Thyroid gland (tissue), 4 donors: ENCODE measurements at regions not wholly inside any gene's neighbourhood (a gene's known extent, or its start where the extent isn't known, plus 50 kb on each side); places are given as distances from the start of the nearest gene placed in this dataset.

Experiments used
- DNase-seq, 2 donors: peaks; one replicate each; pipeline ENCODE4 v3.0.0-alpha.2; 2019
- H3K27ac ChIP-seq, 3 donors: fragments of 200-600 bp; sonication (generic); 1 replicate in 2 of 3; 2 replicates in 1 of 3; pipeline ENCODE4 v1.5.1; 2016 to 2019; ENCODE audit warnings: mild to moderate bottlenecking in 1 of 3, moderate library complexity in 1 of 3
- H3K27me3 ChIP-seq: fragments of 200-600 bp; sonication (generic); one replicate; pipeline ENCODE4 v1.5.1; 2019
- H3K36me3 ChIP-seq, 2 donors: fragments of 200-600 bp; sonication (generic); one replicate each; pipeline ENCODE4 v1.5.1; 2016 to 2019
- H3K4me1 ChIP-seq, 2 donors: fragments of 200-600 bp; sonication (generic); one replicate each; pipeline ENCODE4 v1.5.1; 2017 to 2019
- H3K4me3 ChIP-seq, 3 donors: fragments of 200-600 bp; sonication (generic); replicated peaks in 1 of 3; 1 replicate in 2 of 3; 2 replicates in 1 of 3; pipeline ENCODE4 v1.5.1; 2016; ENCODE audit warnings: mild to moderate bottlenecking in 1 of 3
- H3K9me3 ChIP-seq: fragments of 200-600 bp; sonication (generic); one replicate; pipeline ENCODE4 v1.5.1; 2017
- CTCF ChIP-seq, 6 experiments: fragments of 200-600 bp in 3 of 6; fragments of 450-650 bp in 3 of 6; sonication (generic) in 3 of 6; IDR thresholded peaks; one replicate each; pipeline ENCODE4 v1.5.1; 2016 to 2019; ENCODE audit warnings: antibody characterized with exemption in 6 of 6, mild to moderate bottlenecking in 2 of 6, inconsistent platforms in 1 of 6, moderate library complexity in 1 of 6
- POLR2A ChIP-seq, 2 donors: fragments of 450-650 bp; IDR thresholded peaks; one replicate each; pipeline ENCODE4 v1.6.1; 2017; ENCODE audit warnings: antibody characterized with exemption in 2 of 2, mild to moderate bottlenecking in 2 of 2, moderate library complexity in 1 of 2
- WGBS, 2 donors: methylation state at CpG; one replicate each; pipeline ENCODE4 v1.1.5; 2017; 5-methylcytosine and 5-hydroxymethylcytosine counted together
- intact Hi-C: fragments of 100-400 bp; cut with DNase I; formaldehyde crosslinking; loops from one replicate; pipeline ENCODE4 v1.15.1; 2023

- DNase-seq: no peak
- H3K27ac ChIP-seq: no peak overlapping the region
- intact Hi-C loops: no loop called here
- no peaks in the 10 kb centered on the region for H3K4me1 ChIP-seq
- no peaks in the 10 kb centered on the region for H3K36me3 ChIP-seq
- no peaks in the 10 kb centered on the region for H3K27me3 ChIP-seq
- no peaks in the 10 kb centered on the region for H3K9me3 ChIP-seq
- TF ChIP-seq POLR2A (IDR thresholded peaks at IDR 0.05): no peak
- no peak for TF ChIP-seq CTCF (IDR thresholded peaks at IDR 0.05)
- no peak overlapping the region for H3K4me3 ChIP-seq
- WGBS, 2 donors: 59 to 79% methylated on average over 2 of the region's 2 CpGs
Measured at GRCh38 chr4:187183826-187184225, 460.2 kb upstream of the FAT1 start.

GRCh38 chr4:187184508-187184907, 460.9 kb upstream of the FAT1 start:
- intact Hi-C loops: no loop called here
- no peaks in the 10 kb centered on the region for H3K27me3 ChIP-seq
- no peak for TF ChIP-seq CTCF (IDR thresholded peaks at IDR 0.05)
- TF ChIP-seq POLR2A (IDR thresholded peaks at IDR 0.05): no peak
- H3K9me3 ChIP-seq: no peaks in the 10 kb centered on the region
- H3K4me3 ChIP-seq: no peak overlapping the region
- no peak overlapping the region for H3K27ac ChIP-seq
- no peaks in the 10 kb centered on the region for H3K4me1 ChIP-seq
- no peaks in the 10 kb centered on the region for H3K36me3 ChIP-seq
- WGBS, 2 donors: 86 to 90% methylated on average over 6 of the region's 6 CpGs
- no peak for DNase-seq

GRCh38 chr4:187188118-187188517, 464.5 kb upstream of the FAT1 start:
- H3K4me3 ChIP-seq: no peak overlapping the region
- H3K27me3 ChIP-seq: no peaks in the 10 kb centered on the region
- H3K27ac ChIP-seq: no peak overlapping the region
- intact Hi-C loops: no loop called here
- H3K36me3 ChIP-seq: no peaks in the 10 kb centered on the region
- WGBS, 2 donors: 25 to 39% methylated on average over 7 of the region's 7 CpGs
- H3K4me1 ChIP-seq: no peaks in the 10 kb centered on the region
- no peak for TF ChIP-seq POLR2A (IDR thresholded peaks at IDR 0.05)
- TF ChIP-seq CTCF (IDR thresholded peaks at IDR 0.05): no peak
- H3K9me3 ChIP-seq: no peaks in the 10 kb centered on the region
- DNase-seq: no peak

DNA sequence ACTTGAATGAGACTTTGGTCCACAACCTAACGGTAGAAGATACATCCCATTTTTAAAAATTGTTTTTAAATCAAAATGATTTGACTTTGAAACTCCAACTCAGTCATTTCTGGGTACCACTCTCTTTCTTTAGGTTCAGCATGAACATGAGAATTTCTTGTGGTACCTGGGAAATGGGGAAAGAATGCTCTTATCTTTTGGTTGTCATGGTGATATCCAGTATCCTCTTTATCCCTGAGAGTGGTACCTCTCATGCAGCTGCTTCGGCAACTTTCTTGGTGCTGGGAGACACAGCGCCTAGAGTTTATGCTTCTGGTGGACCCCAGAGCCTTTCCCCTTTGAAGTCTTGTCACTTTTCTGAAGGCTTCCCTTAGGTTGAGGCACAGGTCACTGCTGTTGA, 465.1 kb upstream of the FAT1 start:
- WGBS, 2 donors: 95 to 97% methylated on average over 3 of the region's 3 CpGs
- Histone ChIP-seq H3K27me3 (no peaks in the 10 kb centered on the region), H3K27ac (no peak overlapping the region), H3K36me3 (no peaks in the 10 kb centered on the region), H3K4me3 (no peak overlapping the region), H3K9me3 (no peaks in the 10 kb centered on the region), H3K4me1 (no peaks in the 10 kb centered on the region)
- no peak for TF ChIP-seq CTCF (IDR thresholded peaks at IDR 0.05)
- no peak for TF ChIP-seq POLR2A (IDR thresholded peaks at IDR 0.05)
- intact Hi-C loops: no loop called here
- no peak for DNase-seq

GRCh38 chr4:187190390-187190789, 466.7 kb upstream of the FAT1 start:
- no peak overlapping the region for H3K27ac ChIP-seq
- no peaks in the 10 kb centered on the region for H3K4me1 ChIP-seq
- H3K4me3 ChIP-seq: no peak overlapping the region
- WGBS, 2 donors: 60 to 61% methylated on average over 1 of the region's 1 CpG
- TF ChIP-seq CTCF (IDR thresholded peaks at IDR 0.05) (no peak), POLR2A (IDR thresholded peaks at IDR 0.05) (no peak)
- no peaks in the 10 kb centered on the region for H3K9me3 ChIP-seq
- no peaks in the 10 kb centered on the region for H3K27me3 ChIP-seq
- DNase-seq: no peak
- intact Hi-C loops: no loop called here
- no peaks in the 10 kb centered on the region for H3K36me3 ChIP-seq
